H1 (cell line): ENCODE measurements at regions not wholly inside any gene's neighbourhood (a gene's known extent, or its start where the extent isn't known, plus 50 kb on each side); places are given as distances from the start of the nearest gene placed in this dataset.

Source experiments
- CTCF ChIA-PET: fragments of 300-600 bp; sonication (Branson Sonifier 250); formaldehyde crosslinking; loops from one replicate; lab custom pipeline; 2021; ENCODE audit not compliant: partially characterized antibody; lab: Charles Lee
- POLR2A ChIA-PET: fragments of 300-600 bp; sonication (Branson Sonifier 250); formaldehyde crosslinking; loops from one replicate; lab custom pipeline; 2021; ENCODE audit warnings: inconsistent platforms; ENCODE audit not compliant: partially characterized antibody; lab: Charles Lee
- DNase-seq, 2 experiments: peaks; one replicate each; pipeline versions ENCODE4 v3.0.0 to v3.0.0-alpha.2; 2010 to 2022; ENCODE audit warnings: low spot score in 2 of 2, low read depth in 1 of 2, mixed read lengths in 1 of 2
- FAIRE-seq: peaks from 2 replicates; lab custom pipeline; 2011; peaks lifted over from hg19 to GRCh38; lab: Jason Lieb, UNC
- H2AFZ ChIP-seq: 2 replicates; pipeline ENCODE4 v1.8.1; 2012; ENCODE audit warnings: low read length, inconsistent platforms
- H2AK5ac ChIP-seq: 2 replicates; pipeline ENCODE4 v1.6.1; 2013; ENCODE audit warnings: low read depth, low read length
- H2BK120ac ChIP-seq: replicated peaks from 2 replicates; pipeline ENCODE3; 2013; ENCODE audit warnings: low read depth, low read length, inconsistent platforms
- H2BK12ac ChIP-seq: 2 replicates; pipeline ENCODE4 v1.6.1; 2013; ENCODE audit warnings: low read depth, low read length
- H2BK15ac ChIP-seq: 2 replicates; pipeline ENCODE4 v1.6.1; 2013; ENCODE audit warnings: low read length
- H2BK20ac ChIP-seq: 2 replicates; pipeline ENCODE4 v1.6.1; 2013; ENCODE audit warnings: low read length
- H2BK5ac ChIP-seq: 2 replicates; pipeline ENCODE4 v1.6.1; 2013; ENCODE audit warnings: low read depth, low read length
- H3K14ac ChIP-seq: 2 replicates; pipeline ENCODE4 v1.6.1; 2013; ENCODE audit warnings: inconsistent platforms; ENCODE audit not compliant: insufficient read length
- H3K18ac ChIP-seq: 2 replicates; pipeline ENCODE4 v1.6.1; 2013; ENCODE audit warnings: low read length; ENCODE audit errors: extremely low read depth
- H3K23ac ChIP-seq: 2 replicates; pipeline ENCODE4 v1.6.1; 2013; ENCODE audit warnings: inconsistent platforms; ENCODE audit not compliant: insufficient read length
- H3K23me2 ChIP-seq: 2 replicates; pipeline ENCODE4 v1.6.1; 2013; ENCODE audit warnings: low read depth, low read length
- H3K27ac ChIP-seq: 2 replicates; pipeline ENCODE4 v1.6.1; 2011; ENCODE audit warnings: low read depth, low read length, inconsistent platforms
- H3K27me3 ChIP-seq, 4 experiments: replicated peaks in 1 of 4; 1 replicate in 1 of 4; 2 replicates in 3 of 4; pipeline versions ENCODE4 v1.6.1 to v1.8.1; 2011 to 2013; ENCODE audit warnings: low read length in 3 of 4, mild to moderate bottlenecking in 3 of 4, inconsistent platforms in 2 of 4, mixed read lengths in 2 of 4, moderate library complexity in 1 of 4; ENCODE audit not compliant: control insufficient read depth in 3 of 4, insufficient read depth in 3 of 4; ENCODE audit errors: extremely low read depth in 1 of 4
- H3K36me3 ChIP-seq, 4 experiments: 2 replicates each; pipeline versions ENCODE4 v1.6.1 to v1.8.1; 2011 to 2013; ENCODE audit warnings: mild to moderate bottlenecking in 4 of 4, low read length in 3 of 4, moderate library complexity in 2 of 4, control low read depth in 1 of 4, inconsistent platforms in 1 of 4; ENCODE audit not compliant: insufficient read depth in 4 of 4, control insufficient read depth in 2 of 4
- H3K4ac ChIP-seq: replicated peaks from 2 replicates; pipeline ENCODE3; 2013; ENCODE audit warnings: low read length, low read depth, mixed read lengths, inconsistent platforms; ENCODE audit not compliant: insufficient read length
- H3K4me1 ChIP-seq, 4 experiments: replicated peaks in 1 of 4; 1 replicate in 1 of 4; 2 replicates in 3 of 4; pipeline versions ENCODE4 v1.6.1 to v1.8.1; 2011 to 2013; ENCODE audit warnings: low read length in 3 of 4, inconsistent platforms in 2 of 4, mixed read lengths in 1 of 4; ENCODE audit not compliant: insufficient read depth in 4 of 4, control insufficient read depth in 3 of 4
- H3K4me2 ChIP-seq, 2 experiments: 2 replicates each; pipeline versions ENCODE4 v1.6.1 to v1.8.1; 2011 to 2013; ENCODE audit warnings: low read depth in 2 of 2, low read length in 2 of 2, control low read depth in 1 of 2, inconsistent platforms in 1 of 2, mild to moderate bottlenecking in 1 of 2; ENCODE audit not compliant: insufficient read depth in 1 of 2
- H3K4me3 ChIP-seq, 4 experiments: fragments of 200-600, 300-600 bp in 1 of 4; sonication (generic), shearing (Covaris generic), sonication (Bioruptor Twin) in 1 of 4; 2 replicates each; pipeline versions ENCODE4 v1.5.1 to v1.8.1; 2011 to 2016; ENCODE audit warnings: low read length in 4 of 4, low read depth in 3 of 4, control low read depth in 2 of 4, inconsistent platforms in 2 of 4, mild to moderate bottlenecking in 2 of 4, mixed read lengths in 1 of 4, moderate library complexity in 1 of 4; ENCODE audit not compliant: insufficient read depth in 2 of 4; ENCODE audit errors: extremely low read depth in 1 of 4
- H3K56ac ChIP-seq: replicated peaks from 2 replicates; pipeline ENCODE3; 2013; ENCODE audit warnings: low read depth, mild to moderate bottlenecking, mixed read lengths, low read length, inconsistent platforms; ENCODE audit not compliant: insufficient read length
- H3K79me1 ChIP-seq: 2 replicates; pipeline ENCODE4 v1.6.1; 2013; ENCODE audit warnings: low read depth, low read length, control low read depth
- H3K79me2 ChIP-seq, 2 experiments: 2 replicates each; pipeline versions ENCODE4 v1.6.1 to v1.8.1; 2012 to 2013; ENCODE audit warnings: low read length in 2 of 2, mild to moderate bottlenecking in 2 of 2, inconsistent platforms in 1 of 2; ENCODE audit not compliant: insufficient read depth in 2 of 2, control insufficient read depth in 1 of 2
- H3K9ac ChIP-seq, 4 experiments: replicated peaks in 1 of 4; 1 replicate in 1 of 4; 2 replicates in 3 of 4; pipeline versions ENCODE4 v1.6.1 to v1.8.1; 2011 to 2013; ENCODE audit warnings: low read depth in 3 of 4, low read length in 3 of 4, control low read depth in 2 of 4, mild to moderate bottlenecking in 2 of 4, moderate library complexity in 2 of 4, inconsistent platforms in 1 of 4; ENCODE audit errors: extremely low read depth in 1 of 4
- H3K9me3 ChIP-seq, 2 experiments: 2 replicates each; pipeline versions ENCODE4 v1.6.1 to v1.8.1; 2012 to 2013; ENCODE audit warnings: mild to moderate bottlenecking in 2 of 2, moderate library complexity in 2 of 2, control low read depth in 1 of 2, inconsistent platforms in 1 of 2, low read depth in 1 of 2, low read length in 1 of 2, mixed read lengths in 1 of 2; ENCODE audit not compliant: insufficient read depth in 2 of 2
- H4K20me1 ChIP-seq, 2 experiments: replicated peaks in 1 of 2; 2 replicates each; pipeline versions ENCODE3 to v1.8.1; 2011 to 2013; ENCODE audit warnings: inconsistent platforms in 2 of 2, low read length in 2 of 2, mild to moderate bottlenecking in 1 of 2; ENCODE audit not compliant: insufficient read depth in 2 of 2, control insufficient read depth in 1 of 2
- H4K5ac ChIP-seq: 2 replicates; pipeline ENCODE4 v1.6.1; 2013; ENCODE audit warnings: low read length, low read depth, mixed read lengths, inconsistent platforms; ENCODE audit not compliant: insufficient read length
- H4K8ac ChIP-seq: 2 replicates; pipeline ENCODE4 v1.8.0; 2013; ENCODE audit warnings: mild to moderate bottlenecking, moderate library complexity, low read length, inconsistent platforms; ENCODE audit not compliant: insufficient read depth; ENCODE audit errors: extremely low read depth
- H4K91ac ChIP-seq: replicated peaks from 2 replicates; pipeline ENCODE3; 2013; ENCODE audit warnings: low read length, mixed read lengths, inconsistent platforms; ENCODE audit not compliant: insufficient read length
- ATF3 ChIP-seq: IDR thresholded peaks from 2 replicates; pipeline ENCODE4 v1.6.1; 2011; ENCODE audit warnings: low read depth, mild to moderate bottlenecking, low read length; ENCODE audit not compliant: insufficient read depth
- BRCA1 ChIP-seq: IDR thresholded peaks from 2 replicates; pipeline ENCODE4 v1.6.1; 2012; ENCODE audit warnings: low read depth, low read length, improper control_type of control experiment
- CTCF ChIP-seq, 3 experiments: IDR thresholded peaks; 1 replicate in 2 of 3; 2 replicates in 1 of 3; pipeline versions ENCODE4 v1.5.1 to v1.6.1; 2011; ENCODE audit warnings: low read length in 3 of 3, mild to moderate bottlenecking in 3 of 3, inconsistent platforms in 2 of 3, low read depth in 1 of 3, moderate library complexity in 1 of 3; ENCODE audit not compliant: insufficient read depth in 1 of 3; ENCODE audit errors: control extremely low read depth in 1 of 3
- E2F6 ChIP-seq: IDR thresholded peaks from 2 replicates; pipeline ENCODE4 v1.6.1; 2012; ENCODE audit warnings: inconsistent platforms
- KDM5A ChIP-seq: fragments of 200-600 bp; IDR thresholded peaks from 2 replicates; pipeline ENCODE4 v1.7.1; 2012; ENCODE audit warnings: mild to moderate bottlenecking, low read length, inconsistent platforms, mixed read lengths
- PHF8 ChIP-seq: fragments of 200-600 bp; sonication (generic); conservative IDR thresholded peaks from 2 replicates; pipeline ENCODE4 v1.7.1; 2012; ENCODE audit warnings: low read depth, mild to moderate bottlenecking, inconsistent platforms, low read length, moderate library complexity
- SP1 ChIP-seq: IDR thresholded peaks from 2 replicates; pipeline ENCODE4 v1.6.1; 2011; ENCODE audit warnings: low read depth, low read length
- TAF1 ChIP-seq: IDR thresholded peaks from 2 replicates; pipeline ENCODE4 v1.6.1; 2011; ENCODE audit warnings: mild to moderate bottlenecking, low read depth, low read length
- TCF12 ChIP-seq: IDR thresholded peaks from 2 replicates; pipeline ENCODE4 v1.6.1; 2011; ENCODE audit warnings: low read depth, mild to moderate bottlenecking, low read length
- USF2 ChIP-seq: IDR thresholded peaks from 2 replicates; pipeline ENCODE4 v1.6.1; 2011; ENCODE audit warnings: low read length, improper control_type of control experiment
- WGBS, 2 experiments: shearing (Covaris generic) in 1 of 2; methylation state at CpG; one replicate each; pipeline versions ENCODE4 v1.1.6 to v1.1.7; 2013 to 2015; ENCODE audit warnings: low lambda C conversion rate in 2 of 2, mixed read lengths in 2 of 2, inconsistent platforms in 1 of 2, low coverage in 1 of 2, missing lambda C conversion rate in 1 of 2; ENCODE audit not compliant: insufficient replicate concordance in 2 of 2, insufficient coverage in 1 of 2, insufficient read length in 1 of 2; ENCODE audit errors: extremely low coverage in 1 of 2, missing lambda C conversion rate in 1 of 2; 5-methylcytosine and 5-hydroxymethylcytosine counted together

- H3K23me2 ChIP-seq, result no peaks in the 10 kb centered on the region
- no peak overlapping the region for H3K18ac ChIP-seq
- no peak overlapping the region for H2AFZ ChIP-seq
- no peak overlapping the region for H3K56ac ChIP-seq
- H3K14ac ChIP-seq, result no peak overlapping the region
- H3K4me2 ChIP-seq, result no peak overlapping the region
- no peak overlapping the region for H4K5ac ChIP-seq
- no peaks in the 10 kb centered on the region for H3K36me3 ChIP-seq
- H2BK5ac ChIP-seq, result no peak overlapping the region
- no peaks in the 10 kb centered on the region; a peak in 1 of 4 replicates for H3K9me3 ChIP-seq
- H2AK5ac ChIP-seq, result no peak overlapping the region
- H3K79me2 ChIP-seq, result no peaks in the 10 kb centered on the region
- no peak overlapping the region for H3K4me3 ChIP-seq
- CTCF ChIA-PET, result interaction anchor here (0.6 to 1.9 kb wide), 2 partner anchors 28 to 178 kb away, joined by 3 to 8 read pairs; no protein-coding TSS in a partner anchor
- H2BK12ac ChIP-seq, result no peak overlapping the region
- H3K23ac ChIP-seq, result no peak overlapping the region
- no peak for DNase-seq
- POLR2A ChIA-PET, result no interaction called here
- no peak overlapping the region for H2BK20ac ChIP-seq
- no peak overlapping the region for H3K27ac ChIP-seq
- FAIRE-seq, result no peak
- H4K20me1 ChIP-seq, result no peaks in the 10 kb centered on the region
- H3K79me1 ChIP-seq, result no peaks in the 10 kb centered on the region
- no peak overlapping the region for H4K8ac ChIP-seq
- no peak overlapping the region for H2BK15ac ChIP-seq
- H3K9ac ChIP-seq, result no peak overlapping the region
- no peak overlapping the region for H4K91ac ChIP-seq
- no peak overlapping the region for H3K4ac ChIP-seq
- no peak overlapping the region for H2BK120ac ChIP-seq
- peaks cover 0 to 2% (median 0%) of the 10 kb centered on the region in 4 experiments; a peak in 1 of 7 replicates for H3K4me1 ChIP-seq
- 95% methylated on average over 10 of the region's 10 CpGs; no CpG with 5 or more reads in 1 of the 2 experiments for WGBS, 2 experiments
- H3K27me3 ChIP-seq, result no peaks in the 10 kb centered on the region
- TF ChIP-seq BRCA1 (no peak), PHF8 (no peak), E2F6 (no peak), SP1 (no peak), TAF1 (no peak), ATF3 (no peak), TCF12 (no peak), CTCF (IDR thresholded peaks at IDR 0.05; ENCODE audit: control extremely low read depth in 1 of 3, insufficient read depth in 1 of 3, low read depth in 1 of 3, low read length in 3 of 3) (no peak), USF2 (no peak), KDM5A (no peak)
Measured at GRCh38 chr4:189765301-189765700, 175.4 kb upstream of the FRG1 start.
